AG04449 (cell line): ENCODE measurements at regions not wholly inside any gene's neighbourhood (a gene's known extent, or its start where the extent isn't known, plus 50 kb on each side); places are given as distances from the start of the nearest gene placed in this dataset.

ENCODE experiments used
- CTCF ChIA-PET: fragments of 350-600 bp; formaldehyde crosslinking; extraction: SDS; loops from one replicate; lab custom pipeline; 2021; ENCODE audit warnings: antibody characterized with exemption; lab: Yijun Ruan, JAX
- POLR2A ChIA-PET: fragments of 400-600, 350-600 bp; formaldehyde crosslinking; extraction: SDS; loops from one replicate; lab custom pipeline; 2020; ENCODE audit warnings: antibody characterized with exemption, inconsistent platforms; lab: Yijun Ruan, JAX
- DNase-seq: peaks from one replicate; pipeline ENCODE4 v3.0.0-alpha.2; 2010; ENCODE audit warnings: low read depth, low spot score
- H3K4me3 ChIP-seq: 2 replicates; pipeline ENCODE4 v1.5.1; 2011; ENCODE audit warnings: low read depth, mild to moderate bottlenecking, control low read depth, low read length
- TF ChIP-seq, protein P1 (sequence below): IDR thresholded peaks from one replicate; pipeline ENCODE4 v1.5.1; 2011; ENCODE audit warnings: mild to moderate bottlenecking, moderate library complexity, low read length, control low read depth, inconsistent platforms; ENCODE audit not compliant: insufficient read depth; ENCODE audit errors: missing control alignments

DNA sequence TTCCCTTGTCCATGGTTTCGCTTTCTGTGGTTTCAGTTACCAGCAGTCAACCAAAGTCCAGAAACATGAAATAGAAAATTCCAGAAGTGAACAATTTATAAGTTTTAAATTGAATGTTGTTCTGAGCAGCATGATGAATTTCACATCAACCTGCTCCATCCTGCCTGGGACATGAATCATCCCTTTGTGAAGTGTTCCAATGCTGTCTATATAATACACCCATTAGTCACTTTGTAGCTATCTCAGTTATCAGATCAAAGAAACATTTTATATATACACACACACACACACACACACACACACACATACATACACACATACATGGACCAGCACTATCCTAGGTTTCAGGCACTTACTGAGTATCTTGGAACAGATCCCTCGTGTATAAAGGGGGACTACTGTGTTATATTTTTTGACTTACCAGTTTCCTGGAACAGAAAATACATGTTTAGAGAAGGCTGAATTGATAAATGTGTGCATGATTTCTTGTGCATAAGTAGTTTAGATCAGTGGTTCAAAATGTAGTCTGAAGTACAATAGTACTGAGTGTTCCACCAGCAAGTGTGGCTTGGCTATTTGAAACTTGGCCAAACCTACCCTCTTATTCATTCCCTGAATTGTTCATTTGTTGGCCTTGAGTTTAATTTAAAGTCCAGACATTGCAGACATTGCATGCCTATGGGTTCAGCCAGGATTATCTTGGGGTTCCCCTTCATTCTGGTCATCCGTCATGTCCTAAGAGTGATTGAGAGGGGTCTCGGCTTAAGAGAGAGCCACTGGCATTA, 510.0 kb downstream of the GADD45G start:
- no peak for DNase-seq
- no peak overlapping the region for H3K4me3 ChIP-seq
- ChIA-PET POLR2A (no interaction called here), CTCF (interaction anchor here (0.6 kb wide), 1 partner anchor 187 kb away, joined by 3 read pairs; no protein-coding TSS in a partner anchor)
- TF ChIP-seq, protein P1, sequence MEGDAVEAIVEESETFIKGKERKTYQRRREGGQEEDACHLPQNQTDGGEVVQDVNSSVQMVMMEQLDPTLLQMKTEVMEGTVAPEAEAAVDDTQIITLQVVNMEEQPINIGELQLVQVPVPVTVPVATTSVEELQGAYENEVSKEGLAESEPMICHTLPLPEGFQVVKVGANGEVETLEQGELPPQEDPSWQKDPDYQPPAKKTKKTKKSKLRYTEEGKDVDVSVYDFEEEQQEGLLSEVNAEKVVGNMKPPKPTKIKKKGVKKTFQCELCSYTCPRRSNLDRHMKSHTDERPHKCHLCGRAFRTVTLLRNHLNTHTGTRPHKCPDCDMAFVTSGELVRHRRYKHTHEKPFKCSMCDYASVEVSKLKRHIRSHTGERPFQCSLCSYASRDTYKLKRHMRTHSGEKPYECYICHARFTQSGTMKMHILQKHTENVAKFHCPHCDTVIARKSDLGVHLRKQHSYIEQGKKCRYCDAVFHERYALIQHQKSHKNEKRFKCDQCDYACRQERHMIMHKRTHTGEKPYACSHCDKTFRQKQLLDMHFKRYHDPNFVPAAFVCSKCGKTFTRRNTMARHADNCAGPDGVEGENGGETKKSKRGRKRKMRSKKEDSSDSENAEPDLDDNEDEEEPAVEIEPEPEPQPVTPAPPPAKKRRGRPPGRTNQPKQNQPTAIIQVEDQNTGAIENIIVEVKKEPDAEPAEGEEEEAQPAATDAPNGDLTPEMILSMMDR = no peak

DNA sequence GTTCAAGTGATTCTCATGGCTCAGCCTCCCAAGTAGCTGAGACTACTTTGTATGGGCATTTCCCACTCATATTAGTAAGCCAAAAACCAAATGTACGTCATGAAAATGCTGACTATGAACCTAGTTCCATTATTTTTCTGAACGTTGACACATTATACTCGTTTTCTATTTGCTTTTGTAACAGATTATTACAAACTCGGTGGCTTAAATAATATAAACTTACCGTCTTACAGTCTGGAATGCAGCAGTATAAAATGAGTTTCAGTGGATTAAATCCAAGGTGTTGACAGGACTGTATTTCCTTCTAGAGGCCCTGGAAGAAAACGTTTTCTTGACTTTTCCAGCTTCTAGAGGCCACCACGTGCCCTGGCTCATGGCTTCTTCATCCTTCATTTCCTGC, 517.0 kb downstream of the GADD45G start:
- ChIA-PET POLR2A (no interaction called here), CTCF (interaction anchor here (1.3 kb wide), 1 partner anchor 17 kb away, joined by 3 read pairs; no protein-coding TSS in a partner anchor)
- TF ChIP-seq, protein P1 = no peak

DNA sequence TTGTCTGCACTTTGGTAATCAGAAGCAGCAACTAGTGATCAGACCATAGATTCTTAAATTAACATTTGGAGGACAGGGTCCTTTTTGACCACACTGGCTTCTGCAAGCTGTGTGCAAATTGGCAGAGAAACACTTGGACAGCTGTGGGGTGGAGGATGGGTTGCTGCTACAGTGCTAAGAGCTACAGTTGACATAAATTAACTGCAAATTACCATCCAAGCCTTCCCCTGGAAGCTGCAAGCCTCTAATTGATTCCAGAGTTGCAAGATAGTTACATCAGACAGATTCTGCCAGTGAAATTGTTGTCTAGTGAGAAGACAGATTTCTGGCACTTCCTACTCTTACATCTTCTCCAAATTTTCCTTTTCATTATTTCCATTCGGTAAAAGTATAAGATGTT, 517.7 kb downstream of the DIRAS2 start:
- no peak overlapping the region for H3K4me3 ChIP-seq
- POLR2A ChIA-PET = no interaction called here
- no peak for DNase-seq
- TF ChIP-seq, protein P1 = no peak
- CTCF ChIA-PET = interaction anchor here (1.9 kb wide), 2 partner anchors 16 to 527 kb away, joined by 4 to 6 read pairs; no protein-coding TSS in a partner anchor

More for the DNA sequence above, 517.0 kb downstream of the GADD45G start:
- H3K4me3 ChIP-seq = no peak overlapping the region
- DNase-seq = no peak

DNA sequence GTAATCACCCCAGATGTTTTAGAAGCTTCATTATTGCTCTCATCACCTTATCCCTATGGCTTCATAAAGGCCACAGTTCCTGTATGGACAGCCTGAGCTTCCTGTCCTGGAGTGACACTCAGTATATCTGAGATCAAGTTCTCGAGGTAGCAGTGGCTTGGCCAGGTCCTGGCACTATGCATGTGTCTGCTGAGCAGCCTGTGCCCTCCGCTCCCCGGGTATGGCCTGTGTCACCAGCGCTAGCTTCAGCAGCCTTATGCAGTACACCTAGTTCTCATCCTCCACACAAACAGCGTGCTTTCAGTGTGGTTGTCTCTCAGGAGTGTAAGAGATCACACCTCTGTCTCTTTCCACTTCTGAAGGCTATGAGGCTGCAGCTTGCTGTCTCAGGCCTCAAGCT, 514.7 kb downstream of the DIRAS2 start:
- POLR2A ChIA-PET = no interaction called here
- H3K4me3 ChIP-seq = no peak overlapping the region
- TF ChIP-seq, protein P1 = no peak
- no peak for DNase-seq
- CTCF ChIA-PET = interaction anchor here (1.2 kb wide), 1 partner anchor 530 kb away, joined by 4 read pairs; no protein-coding TSS in a partner anchor

DNA sequence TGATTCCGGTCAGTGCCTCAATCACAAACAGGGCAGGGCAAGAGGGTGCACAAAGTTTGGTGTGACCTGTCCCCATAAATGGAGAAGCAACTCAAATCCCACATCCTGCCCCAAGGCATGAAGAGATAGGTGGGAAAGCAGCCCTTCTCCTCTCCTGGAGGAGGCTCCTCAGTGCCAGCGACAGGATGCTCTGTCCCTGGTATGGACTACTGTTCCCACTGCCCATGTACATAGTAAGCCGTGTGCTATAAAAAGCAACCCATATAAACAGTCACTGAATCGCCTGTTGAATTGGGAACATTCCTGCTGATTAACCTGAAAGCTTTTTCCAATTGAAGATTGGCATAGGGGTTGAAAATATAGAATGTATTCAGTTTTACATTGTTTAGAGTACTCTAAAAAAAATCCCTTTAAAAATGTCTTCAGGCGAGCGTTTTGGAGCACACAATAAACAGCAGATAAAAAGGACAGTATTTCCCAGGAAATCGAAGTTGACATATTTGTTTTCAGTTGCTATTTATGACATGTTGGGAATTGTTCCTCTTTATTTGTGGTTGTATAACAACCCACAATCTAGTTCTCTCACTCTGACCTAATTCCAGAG, 513.9 kb downstream of the DIRAS2 start:
- TF ChIP-seq, protein P1 = no peak
- no peak overlapping the region for H3K4me3 ChIP-seq
- CTCF ChIA-PET = interaction anchor here (1.2 to 1.8 kb wide), 2 partner anchors 12 to 531 kb away, joined by 4 to 6 read pairs; no protein-coding TSS in a partner anchor
- POLR2A ChIA-PET = no interaction called here
- no peak for DNase-seq

DNA sequence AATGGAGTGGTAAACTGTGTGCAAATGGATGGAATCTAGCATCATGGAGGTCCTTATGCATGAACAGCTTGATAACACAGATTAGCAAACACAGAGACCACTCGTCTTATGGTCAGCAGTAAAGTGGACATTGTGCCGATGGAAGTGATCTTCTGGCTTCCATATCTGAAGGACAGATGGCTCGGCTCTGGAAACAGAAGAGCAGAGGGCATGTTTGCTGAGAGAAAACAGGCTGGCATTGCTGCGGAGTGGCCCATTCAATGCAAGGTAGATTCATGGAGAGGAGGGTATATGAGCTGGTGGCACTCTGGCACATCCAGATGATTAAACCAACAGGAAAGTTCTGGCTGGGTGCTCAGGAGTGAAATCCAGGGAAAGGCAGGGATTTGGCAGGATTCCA, 513.2 kb downstream of the DIRAS2 start:
- no peak for DNase-seq
- ChIA-PET CTCF (interaction anchor here (1.8 kb wide), 1 partner anchor 11 kb away, joined by 6 read pairs; no protein-coding TSS in a partner anchor), POLR2A (no interaction called here)
- TF ChIP-seq, protein P1 = no peak
- H3K4me3 ChIP-seq = no peak overlapping the region
